DND-41 (cell line): ENCODE measurements at regions not wholly inside any gene's neighbourhood (a gene's known extent, or its start where the extent isn't known, plus 50 kb on each side); places are given as distances from the start of the nearest gene placed in this dataset.

ENCODE experiments used
- ATAC-seq: fragments of 200-7000 bp; cut with Tn5 transposase; 3 replicates; pipeline ENCODE4 v1.9.1; 2021; ENCODE audit warnings: low read depth; ENCODE audit not compliant: insufficient read depth
- DNase-seq: peaks from one replicate; pipeline ENCODE4 v3.0.0-alpha.2; 2020
- H2AFZ ChIP-seq: 2 replicates; pipeline ENCODE4 v1.6.0; 2012; ENCODE audit warnings: low read depth, low read length
- H3K27ac ChIP-seq: 2 replicates; pipeline ENCODE4 v1.5.1; 2012; ENCODE audit warnings: low read length, inconsistent platforms
- H3K27me3 ChIP-seq: fragments of 200-600 bp; sonication (generic); 2 replicates; pipeline ENCODE4 v1.6.0; 2012; ENCODE audit warnings: low read length, mild to moderate bottlenecking, inconsistent platforms; ENCODE audit not compliant: insufficient read depth, poor library complexity
- H3K36me3 ChIP-seq: 2 replicates; pipeline ENCODE4 v1.5.1; 2012; ENCODE audit warnings: low read length, inconsistent platforms; ENCODE audit not compliant: insufficient read depth
- H3K4me1 ChIP-seq: 2 replicates; pipeline ENCODE4 v1.5.1; 2012; ENCODE audit warnings: mild to moderate bottlenecking, low read length; ENCODE audit not compliant: insufficient read depth
- H3K4me2 ChIP-seq: 2 replicates; pipeline ENCODE4 v1.6.0; 2012; ENCODE audit warnings: mild to moderate bottlenecking, moderate library complexity, low read length, inconsistent platforms; ENCODE audit not compliant: insufficient read depth
- H3K4me3 ChIP-seq, 2 experiments: fragments of 200-600 bp in 1 of 2; shearing (Covaris generic) in 1 of 2; 2 replicates each; pipeline ENCODE4 v1.5.1; 2012 to 2016; ENCODE audit warnings: inconsistent platforms in 2 of 2, low read length in 2 of 2, mild to moderate bottlenecking in 2 of 2, low read depth in 1 of 2, moderate library complexity in 1 of 2
- H3K79me2 ChIP-seq: 2 replicates; pipeline ENCODE4 v1.6.0; 2012; ENCODE audit warnings: low read length, inconsistent platforms; ENCODE audit not compliant: insufficient read depth
- H3K9ac ChIP-seq: 2 replicates; pipeline ENCODE4 v1.6.0; 2012; ENCODE audit warnings: low read depth, mild to moderate bottlenecking, inconsistent platforms, low read length, moderate library complexity
- H3K9me3 ChIP-seq: 2 replicates; pipeline ENCODE4 v1.5.1; 2012; ENCODE audit warnings: low read length, moderate library complexity, mild to moderate bottlenecking, inconsistent platforms; ENCODE audit not compliant: insufficient read depth, severe bottlenecking
- H4K20me1 ChIP-seq: 2 replicates; pipeline ENCODE4 v1.6.0; 2012; ENCODE audit warnings: low read length; ENCODE audit not compliant: insufficient read depth
- CTCF ChIP-seq: IDR thresholded peaks from 2 replicates; pipeline ENCODE4 v1.5.1; 2012; ENCODE audit warnings: borderline replicate concordance, low read length, moderate library complexity, mild to moderate bottlenecking; ENCODE audit not compliant: poor library complexity, severe bottlenecking; ENCODE audit errors: extremely low read depth
- EZH2 ChIP-seq: IDR thresholded peaks from 3 replicates; pipeline ENCODE4 v1.6.1; 2012; ENCODE audit warnings: borderline replicate concordance, low read depth, mild to moderate bottlenecking, moderate library complexity, low read length, inconsistent platforms; ENCODE audit not compliant: severe bottlenecking

GRCh38 chr5:96245140-96246091 lies 187.6 kb downstream of the PCSK1 start:
- Histone ChIP-seq H3K27ac (no peak overlapping the region), H4K20me1 (no peaks in the 10 kb centered on the region), H3K4me2 (no peak overlapping the region), H3K9me3 (no peaks in the 10 kb centered on the region), H3K36me3 (no peaks in the 10 kb centered on the region), H3K9ac (no peak overlapping the region), H3K4me3 (no peak overlapping the region), H3K79me2 (no peaks in the 10 kb centered on the region), H3K27me3 (no peaks in the 10 kb centered on the region), H2AFZ (no peak overlapping the region), H3K4me1 (no peaks in the 10 kb centered on the region)
- ATAC-seq, result no peak
- TF ChIP-seq EZH2 (no peak), CTCF (no peak)
- DNase-seq, result no peak

- Histone ChIP-seq H3K79me2 (no peaks in the 10 kb centered on the region), H3K4me1 (no peaks in the 10 kb centered on the region), H3K36me3 (no peaks in the 10 kb centered on the region), H3K9me3 (no peaks in the 10 kb centered on the region), H2AFZ (no peak overlapping the region), H3K27me3 (no peaks in the 10 kb centered on the region), H4K20me1 (no peaks in the 10 kb centered on the region), H3K4me3 (no peak overlapping the region), H3K4me2 (no peak overlapping the region), H3K9ac (no peak overlapping the region), H3K27ac (no peak overlapping the region)
- no peak for ATAC-seq
- no peak for DNase-seq
- no peak for TF ChIP-seq EZH2
- no peak for TF ChIP-seq CTCF
These were observed 188.4 kb downstream of the PCSK1 start for GRCh38 chr5:96244696-96245095.

GRCh38 chr5:96243862-96244261 lies 189.2 kb downstream of the PCSK1 start:
- H3K9me3 ChIP-seq, result no peaks in the 10 kb centered on the region
- no peaks in the 10 kb centered on the region for H3K27me3 ChIP-seq
- H4K20me1 ChIP-seq, result no peaks in the 10 kb centered on the region
- no peak overlapping the region for H3K4me2 ChIP-seq
- H3K4me3 ChIP-seq, result no peak overlapping the region
- H3K79me2 ChIP-seq, result no peaks in the 10 kb centered on the region
- no peak overlapping the region for H2AFZ ChIP-seq
- TF ChIP-seq CTCF, result no peak
- no peak for TF ChIP-seq EZH2
- no peak for DNase-seq
- H3K9ac ChIP-seq, result no peak overlapping the region
- no peaks in the 10 kb centered on the region for H3K36me3 ChIP-seq
- no peaks in the 10 kb centered on the region for H3K4me1 ChIP-seq
- ATAC-seq, result no peak
- no peak overlapping the region for H3K27ac ChIP-seq
